ENCODE measurements at regions not wholly inside any gene's neighbourhood (a gene's known extent, or its start where the extent isn't known, plus 50 kb on each side); places are given as distances from the start of the nearest gene placed in this dataset.

DNA sequence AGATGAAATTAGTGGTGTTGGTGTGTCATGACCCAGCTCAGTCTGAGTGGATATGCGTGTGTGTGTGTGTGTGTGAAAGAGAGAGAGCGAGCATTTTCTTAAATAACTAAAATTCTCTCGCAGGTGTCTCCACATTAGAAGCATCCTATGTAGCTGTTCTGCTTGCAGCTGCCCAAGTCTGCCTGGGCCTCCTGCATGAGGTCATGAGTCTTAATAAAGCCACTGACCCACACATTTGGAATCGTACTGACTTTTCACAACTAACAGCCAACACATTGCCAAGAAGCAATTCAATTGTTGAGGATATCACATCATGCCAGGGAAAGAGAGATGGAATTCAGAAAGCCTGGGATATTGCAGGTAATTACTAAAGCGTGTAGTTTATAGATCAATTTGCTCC is 238.2 kb upstream of the AJAP1 start:
- no peak for DNase-seq (ENCODE audit: low spot score)
- intact Hi-C loops (cut with DNase I): loop anchor here in 1 of 2 donors (5.0 kb wide), 1 partner anchor 1544 kb away; no protein-coding TSS in a partner anchor

DNA sequence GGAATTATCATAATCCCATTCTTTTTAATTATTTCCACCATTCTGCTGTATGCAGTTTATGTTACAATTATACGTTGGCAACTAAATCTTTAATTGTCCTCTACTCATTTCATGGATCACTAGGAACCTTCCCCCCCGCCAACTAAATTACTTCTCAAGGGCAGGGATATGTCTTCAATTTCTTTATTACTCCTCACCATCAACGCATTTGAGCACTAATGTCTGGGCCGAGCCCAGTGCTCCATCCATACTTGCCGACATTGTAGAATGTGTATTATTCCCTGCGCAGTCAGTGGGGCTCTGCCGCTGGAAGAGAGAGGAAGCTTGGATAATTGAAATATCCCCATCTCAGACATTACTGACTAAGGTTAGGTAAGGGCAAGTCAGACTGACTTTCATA is 236.4 kb upstream of the AJAP1 start:
- intact Hi-C loops (cut with DNase I): loop anchor here in 1 of 2 donors (5.0 kb wide), 1 partner anchor 1546 kb away; no protein-coding TSS in a partner anchor
- DNase-seq (ENCODE audit: low spot score): no peak

DNA sequence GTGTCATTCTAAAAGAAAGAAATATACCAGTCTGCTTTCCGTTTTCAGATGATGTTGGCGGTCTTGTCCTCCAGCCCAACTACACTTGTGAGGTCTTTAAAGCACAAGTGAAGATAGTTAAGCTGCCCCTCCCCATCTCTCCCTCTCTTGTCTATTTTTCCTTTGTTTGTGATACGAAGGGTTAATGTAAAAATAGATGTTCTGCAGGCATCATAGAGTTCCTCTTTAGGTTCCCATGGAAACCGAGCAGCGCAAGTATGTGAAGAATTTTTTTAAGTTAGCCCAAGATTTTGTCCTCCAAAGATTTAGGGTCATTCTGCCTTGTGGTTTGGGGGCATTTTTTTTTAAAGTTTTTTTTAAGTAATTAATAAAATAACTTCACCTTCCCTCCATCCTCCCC is 232.4 kb upstream of the AJAP1 start:
- intact Hi-C loops (cut with DNase I): no loop called here
- DNase-seq (ENCODE audit: low spot score): no peak

DNA sequence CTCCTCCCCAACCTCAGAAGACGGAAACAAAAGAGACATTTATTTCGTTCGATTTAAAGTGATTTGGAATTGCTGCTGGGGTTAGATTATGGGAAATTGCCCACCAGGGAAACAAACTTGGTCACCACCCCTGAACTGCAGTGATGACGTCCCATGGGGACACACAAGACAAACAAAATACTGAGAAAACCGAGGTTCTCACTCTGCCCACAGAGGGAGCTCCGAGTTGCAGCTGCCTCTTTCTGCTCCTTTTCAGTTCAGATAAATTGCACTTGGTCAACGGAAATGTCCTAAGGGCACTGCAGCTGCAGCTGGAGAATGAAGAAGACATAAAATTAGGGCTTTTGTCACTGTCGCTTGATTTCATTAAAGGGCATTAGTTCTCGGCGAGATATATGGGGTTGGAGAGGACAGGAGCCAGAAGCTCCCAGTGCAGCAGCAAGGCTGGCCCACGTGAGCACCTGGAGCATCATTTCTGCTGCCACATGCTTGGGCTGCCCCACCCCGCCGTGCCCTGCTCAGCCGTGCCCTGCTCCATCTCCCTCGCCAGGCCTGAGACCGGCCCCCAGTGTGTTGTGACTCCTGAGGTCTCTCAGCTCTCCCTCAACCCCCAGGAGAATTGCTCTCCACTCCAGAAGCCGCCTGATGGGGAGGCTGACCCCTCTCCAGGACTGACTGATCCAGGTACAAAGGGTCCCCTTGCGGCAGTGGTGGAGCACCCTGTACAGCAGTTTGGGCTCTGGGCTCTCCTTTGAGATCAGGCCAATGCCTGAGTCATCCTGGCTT is 231.7 kb upstream of the AJAP1 start:
- DNase-seq (ENCODE audit: low spot score): peak; percentile 60
- intact Hi-C loops (cut with DNase I): no loop called here

DNA sequence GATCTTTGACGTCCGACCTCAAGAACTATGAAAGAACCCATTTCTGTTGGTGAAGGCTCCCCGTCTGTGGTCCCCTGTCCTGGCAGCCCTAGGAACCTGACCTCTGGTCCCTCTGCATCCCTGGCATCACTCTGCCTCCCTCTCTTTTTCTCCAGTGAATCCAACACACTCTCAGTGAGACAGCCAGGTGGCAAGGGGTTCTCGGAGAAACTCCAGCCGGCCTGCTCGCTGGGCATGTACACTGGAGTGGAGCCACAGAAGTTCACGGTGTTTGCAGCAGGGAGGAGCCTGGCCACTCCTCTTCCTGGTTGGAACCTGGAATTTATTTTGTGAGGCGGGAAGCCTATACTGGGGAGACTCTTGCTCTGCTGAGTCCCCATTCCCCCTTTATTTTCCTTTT is 230.2 kb upstream of the AJAP1 start:
- peak; percentile 43 for DNase-seq (ENCODE audit: low spot score)
- intact Hi-C loops (cut with DNase I): no loop called here

DNA sequence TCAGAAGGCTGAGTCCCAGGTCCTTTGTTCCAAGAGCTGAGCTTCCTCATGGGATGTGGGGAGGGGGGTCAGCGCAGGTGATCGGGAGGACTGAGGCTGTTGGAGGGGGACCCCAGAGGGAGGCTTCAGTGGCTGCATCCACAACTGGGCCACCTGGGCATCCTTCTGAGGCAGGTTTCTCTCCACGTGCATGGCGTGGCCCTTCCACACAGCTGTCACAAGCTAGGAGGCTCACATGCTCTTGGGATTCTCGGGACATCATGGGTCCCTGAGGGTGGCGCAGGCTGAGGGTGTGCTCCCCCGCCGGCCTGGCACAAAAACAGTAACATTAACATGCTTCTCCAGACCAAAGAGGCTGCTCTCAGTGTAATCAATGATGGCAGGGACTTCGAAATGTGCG is 229.6 kb upstream of the AJAP1 start:
- intact Hi-C loops (cut with DNase I): no loop called here

DNA sequence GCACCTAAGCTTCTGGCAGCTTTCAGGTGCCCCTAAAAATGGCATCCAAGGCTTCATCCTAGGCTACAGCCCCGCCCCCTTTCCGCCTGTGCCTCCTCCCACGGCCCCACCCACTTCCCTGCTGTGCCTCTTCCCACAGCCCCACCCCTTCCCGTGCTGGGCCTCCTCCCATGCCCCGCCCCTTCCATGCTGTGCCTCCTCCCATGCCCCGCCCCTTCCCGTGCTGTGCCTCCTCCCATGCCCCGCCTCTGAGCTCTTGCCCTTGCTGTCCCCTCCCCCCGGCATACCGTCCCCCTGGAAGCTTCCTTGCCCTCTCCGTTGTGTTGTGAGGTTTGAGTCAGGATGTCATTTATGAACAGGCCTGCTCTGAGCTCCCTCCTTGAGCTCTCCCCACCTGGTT is 228.5 kb upstream of the AJAP1 start:
- DNase-seq (ENCODE audit: low spot score): no peak
- intact Hi-C loops (cut with DNase I): no loop called here

More for the DNA sequence above, 229.6 kb upstream of the AJAP1 start:
- DNase-seq (ENCODE audit: low spot score): peak; percentile 31

DNA sequence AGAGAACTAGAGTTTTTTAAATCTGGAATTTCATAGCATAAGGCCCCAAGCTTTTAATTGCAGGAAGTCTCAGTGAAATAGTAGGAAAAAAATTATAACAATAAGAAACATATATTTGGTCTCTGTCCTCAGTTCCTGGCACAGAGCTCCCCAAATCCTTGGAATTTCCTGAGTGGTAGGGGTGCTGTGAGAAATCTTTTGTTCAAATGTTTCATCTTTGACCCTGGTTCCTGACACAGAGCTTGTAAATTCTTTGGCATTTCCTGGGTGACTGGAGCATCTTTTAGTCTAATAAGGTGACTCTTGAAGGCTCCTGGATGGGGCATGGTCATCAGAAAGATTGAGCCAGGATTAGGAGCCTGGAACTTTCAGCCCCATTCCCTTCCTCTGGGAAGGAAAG is 225.7 kb upstream of the AJAP1 start:
- intact Hi-C loops (cut with DNase I): no loop called here
- no peak for DNase-seq (ENCODE audit: low spot score)

DNA sequence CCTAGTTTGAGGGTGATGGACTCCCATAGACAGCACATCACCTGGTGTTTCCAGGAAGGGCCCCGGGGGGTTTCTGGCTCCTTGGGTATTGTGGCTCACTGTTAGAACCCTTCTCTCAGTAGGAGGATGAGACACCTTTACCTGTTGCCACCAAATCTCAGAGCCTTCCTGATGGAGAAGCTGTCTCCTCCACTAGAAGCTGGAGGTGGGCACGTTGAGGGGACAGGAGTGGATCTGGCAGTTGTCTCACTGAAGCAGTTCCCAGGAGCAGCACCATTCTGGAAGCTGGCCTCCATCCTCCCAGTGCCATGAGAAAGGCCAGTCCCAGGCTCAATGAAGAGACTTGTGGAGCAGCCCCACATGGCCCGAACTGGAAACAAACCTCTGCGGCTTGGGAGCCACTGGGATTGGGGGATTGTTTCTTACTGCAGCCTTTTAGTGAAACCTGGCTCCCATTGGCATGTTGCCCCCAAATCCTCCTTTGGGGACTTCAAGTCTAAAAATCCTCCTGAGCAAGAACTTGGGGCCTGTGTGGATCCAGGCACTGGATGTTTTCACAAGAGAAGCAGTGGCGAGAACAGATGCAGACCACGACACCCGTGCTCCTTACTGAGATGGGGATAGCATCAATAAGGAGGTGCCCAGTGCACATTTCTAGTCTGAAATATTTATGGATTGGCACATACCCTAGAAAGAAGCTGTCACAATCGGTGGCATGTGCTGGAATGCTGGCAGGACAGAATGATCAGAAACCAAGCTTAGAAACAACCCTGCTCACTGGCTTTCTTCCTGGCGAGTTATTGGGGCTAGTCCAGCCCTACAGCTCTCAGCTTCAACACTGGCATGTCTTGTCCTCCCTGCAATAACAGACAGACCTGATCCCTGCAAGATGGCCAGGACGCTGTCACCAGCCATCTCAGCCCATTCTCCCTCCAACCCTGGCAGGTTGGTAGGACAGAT is 223.7 kb upstream of the AJAP1 start:
- DNase-seq (ENCODE audit: low spot score): no peak
- intact Hi-C loops (cut with DNase I): no loop called here

DNA sequence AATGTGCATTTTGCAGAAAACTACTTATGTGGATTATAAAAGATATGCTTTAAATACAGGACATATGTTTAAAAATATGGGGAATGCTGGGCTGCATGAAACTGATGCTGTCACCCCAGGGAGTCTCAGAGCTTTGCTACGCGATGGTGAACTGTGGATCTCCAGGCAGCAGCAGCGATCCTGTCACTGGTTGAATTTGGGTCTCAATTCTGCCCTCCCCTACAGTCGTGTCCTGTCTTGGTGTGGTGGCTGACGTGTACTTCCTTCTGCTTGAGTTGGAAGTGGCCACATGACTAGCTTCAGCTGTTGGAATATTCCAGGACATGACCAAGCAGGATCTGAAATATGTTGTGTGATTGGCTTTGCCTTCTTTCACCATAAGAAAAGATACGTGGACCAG is 222.9 kb upstream of the AJAP1 start:
- intact Hi-C loops (cut with DNase I): no loop called here
- DNase-seq (ENCODE audit: low spot score): no peak

DNA sequence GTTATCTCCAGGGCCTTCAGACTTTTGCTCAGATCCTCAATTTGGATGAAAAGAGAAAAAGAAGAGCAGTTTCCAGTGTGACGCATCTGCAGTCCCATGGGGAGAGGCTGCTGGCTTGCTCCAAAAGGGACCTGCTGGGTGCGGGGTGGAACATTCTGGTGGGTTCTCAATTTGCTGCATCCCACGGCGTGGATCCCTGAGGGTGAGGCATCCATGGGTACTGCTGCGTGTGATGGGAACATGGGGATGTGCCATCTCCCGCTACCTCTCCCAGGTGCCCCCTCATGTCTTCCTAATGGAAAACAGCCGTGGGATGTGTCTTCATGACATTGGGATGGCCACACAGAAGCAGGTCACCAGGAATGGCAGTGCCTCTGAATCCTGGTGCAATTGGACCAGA is 221.3 kb upstream of the AJAP1 start:
- no peak for DNase-seq (ENCODE audit: low spot score)
- intact Hi-C loops (cut with DNase I): no loop called here

DNA sequence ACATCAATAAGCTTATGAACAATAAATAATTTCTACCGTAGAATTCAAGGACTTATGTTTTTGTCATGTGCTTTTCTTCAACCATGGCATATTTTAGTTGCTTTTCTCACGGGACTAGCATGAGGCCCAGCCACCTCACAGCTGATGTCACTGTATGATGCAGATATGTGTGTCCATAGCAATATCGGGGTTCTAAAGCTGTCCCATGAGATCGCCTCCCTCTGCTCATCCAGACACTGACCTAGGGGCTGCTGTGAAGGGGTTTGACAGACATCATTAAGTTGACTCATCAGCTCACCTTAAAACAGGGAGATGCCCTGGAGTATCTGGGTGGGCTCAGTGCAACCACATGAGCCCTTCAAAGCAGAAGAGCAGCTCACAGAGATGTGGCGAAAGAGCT is 210.3 kb upstream of the AJAP1 start:
- intact Hi-C loops (cut with DNase I): no loop called here
- DNase-seq (ENCODE audit: low spot score): peak; percentile 30

DNA sequence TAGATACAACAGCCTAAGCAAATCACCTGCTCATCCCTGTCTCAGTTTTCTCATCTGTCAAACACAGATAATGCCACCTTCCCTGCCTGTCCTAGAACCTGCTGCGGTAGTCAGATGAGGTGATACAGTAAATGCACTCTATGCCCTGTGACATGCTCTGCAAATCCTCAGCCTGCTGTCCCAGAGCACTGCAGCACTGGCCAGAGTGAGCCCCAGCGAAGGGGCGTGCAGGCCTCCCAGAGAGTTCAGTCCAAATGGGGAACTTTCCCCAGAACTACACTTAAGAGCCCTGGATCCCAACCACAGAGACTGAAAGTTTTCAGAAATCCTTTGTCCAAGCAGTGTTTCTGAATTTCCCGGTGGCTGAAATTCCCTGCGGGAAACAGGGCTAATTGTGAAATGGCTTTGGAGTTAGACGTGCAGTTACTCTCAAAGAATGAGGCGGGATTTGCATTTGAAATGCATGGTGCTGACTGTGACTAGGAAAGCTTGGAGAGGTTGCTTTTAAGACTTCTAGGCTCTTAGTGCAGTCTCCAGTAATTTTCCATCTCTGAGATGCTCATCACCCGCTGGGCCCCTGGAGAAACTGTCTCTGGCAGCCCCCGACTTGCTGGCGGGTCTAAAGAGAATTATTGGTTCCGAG is 206.5 kb upstream of the AJAP1 start:
- intact Hi-C loops (cut with DNase I): loop anchor here in 1 of 2 donors (5.0 kb wide), 1 partner anchor 1079 kb away; no protein-coding TSS in a partner anchor
- peak; percentile 48 for DNase-seq (ENCODE audit: low spot score)

DNA sequence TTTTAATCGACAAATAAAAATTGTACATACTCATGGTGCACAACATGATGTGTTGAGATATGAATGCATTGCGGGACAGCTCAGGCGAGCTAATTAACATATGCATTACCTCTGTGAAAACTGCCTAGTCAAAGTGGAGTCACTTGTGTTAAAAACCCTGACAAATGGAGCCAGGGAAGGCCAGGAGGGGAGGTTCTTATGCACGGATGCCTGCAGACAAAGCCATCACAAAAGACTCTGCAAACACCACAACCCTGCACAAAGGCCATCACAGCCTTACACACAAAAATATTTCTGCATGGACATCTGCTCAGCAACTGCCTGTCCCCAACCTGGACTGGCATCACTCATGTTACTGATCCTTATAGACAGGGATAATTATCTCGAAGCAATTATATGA is 204.4 kb upstream of the AJAP1 start:
- intact Hi-C loops (cut with DNase I): loop anchor here in 1 of 2 donors (5.0 kb wide), 2 partner anchors 1077 to 1318 kb away; no protein-coding TSS in a partner anchor
- no peak for DNase-seq (ENCODE audit: low spot score)

DNA sequence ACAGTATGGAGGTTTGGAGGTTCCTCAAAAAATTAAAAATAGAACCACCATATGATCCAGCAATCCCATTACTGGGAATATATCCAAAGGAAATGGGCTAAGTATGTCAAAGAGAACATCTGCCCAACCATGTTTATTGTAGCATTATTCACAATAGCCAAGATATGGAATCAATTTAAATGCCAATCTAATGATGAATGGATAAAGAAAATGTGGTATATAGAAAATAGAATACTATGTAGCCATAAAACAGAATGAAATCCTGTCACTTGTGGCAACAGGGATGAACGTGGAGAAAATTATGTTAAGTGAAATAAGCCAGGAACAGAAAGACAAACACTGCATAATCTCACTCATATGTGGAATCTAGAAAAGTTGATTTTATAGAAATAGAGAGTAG is 201.7 kb upstream of the AJAP1 start:
- intact Hi-C loops (cut with DNase I): loop anchor here in 1 of 2 donors (5.0 kb wide), 1 partner anchor 1320 kb away; no protein-coding TSS in a partner anchor

DNA sequence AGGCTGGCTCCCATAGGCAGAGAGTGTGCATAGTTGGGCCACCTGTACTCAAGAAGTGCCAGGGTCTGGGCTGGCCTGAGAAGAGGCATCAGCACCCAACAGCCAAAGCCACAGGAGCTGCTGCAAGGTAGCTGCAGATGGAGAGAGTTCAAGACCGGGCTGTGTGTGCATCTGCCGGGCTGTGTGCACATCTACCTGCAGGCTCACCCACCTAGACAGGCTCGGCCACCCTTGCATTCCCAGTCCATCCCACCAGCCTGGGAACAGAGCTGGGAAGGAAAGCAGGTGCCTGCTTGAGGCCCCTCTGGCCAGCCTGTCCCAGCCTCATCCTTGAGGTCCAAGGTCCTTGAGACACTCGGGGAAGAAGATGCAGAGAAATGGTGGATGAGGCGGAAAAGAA is 194.4 kb upstream of the AJAP1 start:
- DNase-seq (ENCODE audit: low spot score): peak; percentile 50
- intact Hi-C loops (cut with DNase I): no loop called here

More for the DNA sequence above, 201.7 kb upstream of the AJAP1 start:
- DNase-seq (ENCODE audit: low spot score): no peak

DNA sequence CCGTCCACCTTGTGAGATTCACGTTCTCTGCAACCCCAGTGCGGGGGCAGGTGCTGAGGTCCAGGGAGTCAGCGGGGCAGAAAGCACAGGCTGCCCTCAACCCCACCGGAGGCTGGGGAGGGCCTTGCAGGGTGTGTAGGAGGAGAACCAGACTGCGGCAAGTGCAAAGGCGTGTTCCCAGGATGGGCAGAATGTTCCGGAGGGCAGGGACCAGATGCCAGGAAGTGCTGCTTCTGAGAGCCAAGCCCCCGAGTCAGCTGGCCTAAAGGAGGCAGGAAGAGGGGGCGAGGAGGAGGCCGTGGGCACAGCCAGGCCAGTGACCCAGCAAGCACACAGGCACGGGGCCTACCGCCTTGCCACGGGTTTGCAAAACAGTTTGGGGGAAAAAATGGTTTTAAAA is 193.8 kb upstream of the AJAP1 start:
- DNase-seq (ENCODE audit: low spot score): no peak
- intact Hi-C loops (cut with DNase I): no loop called here

DNA sequence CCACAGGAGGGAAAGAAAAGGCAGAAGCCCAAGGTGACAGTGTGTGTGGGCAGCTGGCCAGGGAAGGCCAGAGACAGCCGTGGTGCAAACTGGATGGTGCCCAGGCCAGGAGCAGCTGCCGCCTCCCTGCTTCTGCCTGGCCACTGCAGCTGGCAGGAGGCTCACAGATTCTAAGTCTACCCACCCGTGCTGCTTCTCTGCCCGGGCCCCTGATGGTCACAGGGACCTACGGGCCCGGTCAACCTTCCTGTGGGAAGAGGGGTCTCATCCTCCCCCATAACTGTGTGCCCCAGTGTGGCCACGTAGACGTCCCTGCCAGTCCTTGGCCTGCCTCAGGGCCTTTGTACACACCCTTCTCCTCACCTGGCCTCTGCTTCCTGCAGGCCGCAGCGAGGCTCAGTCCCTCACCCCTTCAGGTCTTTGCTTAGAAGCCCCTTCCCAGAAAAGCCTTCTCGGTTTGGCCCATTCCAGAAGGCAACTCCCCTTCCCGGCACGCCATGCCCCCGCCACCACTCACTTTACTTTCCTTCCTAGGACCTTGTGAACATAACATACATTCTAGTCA is 192.6 kb upstream of the AJAP1 start:
- no peak for DNase-seq (ENCODE audit: low spot score)
- intact Hi-C loops (cut with DNase I): no loop called here

DNA sequence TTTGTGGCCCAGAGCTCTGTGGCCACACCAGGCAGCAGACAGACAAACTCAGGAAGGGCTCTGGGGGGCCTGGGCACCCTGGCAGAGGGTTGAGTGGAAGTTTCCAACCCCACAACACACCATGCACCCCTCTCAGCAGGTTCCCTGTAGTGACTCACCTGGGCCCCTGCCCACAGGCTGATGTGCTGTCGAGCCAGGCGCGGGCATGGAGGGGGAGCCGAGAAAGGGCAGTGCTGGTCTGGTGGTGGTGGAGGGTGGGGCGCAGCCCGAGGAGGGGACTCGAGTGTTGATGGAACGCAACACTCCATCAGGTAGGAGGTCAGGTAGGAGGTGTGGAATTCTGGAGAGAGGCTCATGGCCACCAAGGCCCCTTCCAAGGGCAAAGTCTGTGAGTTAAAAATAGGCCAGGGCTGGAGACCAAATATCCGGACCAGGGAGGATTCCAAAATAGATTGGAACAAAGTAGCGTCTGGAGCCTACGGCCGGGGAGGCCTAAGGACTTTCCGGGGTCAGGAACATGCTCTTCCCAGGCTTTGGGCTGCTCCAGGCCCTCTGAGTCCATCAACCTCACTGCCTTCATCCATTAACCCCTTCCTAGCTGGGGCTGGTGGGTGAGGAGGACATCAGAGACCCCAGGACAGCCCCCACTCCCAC is 191.5 kb upstream of the AJAP1 start:
- no peak for DNase-seq (ENCODE audit: low spot score)
- intact Hi-C loops (cut with DNase I): no loop called here
